NB4 (cell line): ENCODE measurements at regions not wholly inside any gene's neighbourhood (a gene's known extent, or its start where the extent isn't known, plus 50 kb on each side); places are given as distances from the start of the nearest gene placed in this dataset.

Experiments used
- DNase-seq: peaks from one replicate; pipeline ENCODE4 v3.0.0; 2010; ENCODE audit warnings: low read depth
- H3K4me3 ChIP-seq: one replicate; pipeline ENCODE4 v1.5.1; 2011; ENCODE audit warnings: mild to moderate bottlenecking, low read depth, low read length, moderate library complexity
- MYC ChIP-seq: IDR thresholded peaks from 2 replicates; pipeline ENCODE4 v1.6.1; 2011; ENCODE audit warnings: low read depth, low read length
- POLR2A ChIP-seq: IDR thresholded peaks from 2 replicates; pipeline ENCODE4 v1.6.1; 2011; ENCODE audit warnings: mild to moderate bottlenecking; ENCODE audit not compliant: insufficient read length; ENCODE audit errors: extremely low read depth
- TF ChIP-seq, protein P1 (sequence below): IDR thresholded peaks from one replicate; pipeline ENCODE4 v1.5.1; 2012; ENCODE audit warnings: low read depth, low read length
- TF ChIP-seq, protein P2 (sequence below): IDR thresholded peaks from 2 replicates; pipeline ENCODE4 v1.6.1; 2011; ENCODE audit warnings: low read depth, low read length

DNA sequence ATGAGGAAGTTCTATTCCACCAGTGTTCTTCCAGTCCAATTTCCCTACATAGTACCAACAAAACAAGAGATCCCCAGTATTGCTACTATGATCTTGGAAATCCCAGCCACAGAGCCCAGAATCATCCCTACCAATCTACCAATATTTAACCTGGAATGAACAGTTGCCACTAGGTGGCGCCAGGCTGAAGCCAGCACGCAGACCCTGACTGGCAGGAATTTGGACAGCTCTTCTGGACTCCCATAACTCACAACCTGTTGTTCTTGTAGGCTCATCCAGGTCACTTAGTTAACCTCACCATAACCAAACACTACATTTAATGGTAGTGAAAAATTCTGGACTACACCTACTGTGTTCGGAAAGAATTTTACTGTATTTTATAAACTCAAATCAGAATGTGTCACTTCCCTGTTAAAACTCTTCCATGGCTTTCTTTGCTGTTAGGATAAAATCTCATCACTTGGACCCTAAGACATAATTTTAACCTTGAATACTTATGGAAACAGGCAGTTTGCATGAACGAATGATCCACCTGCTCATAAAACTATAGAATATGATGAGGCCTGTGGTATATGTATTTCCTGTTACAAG lies 59.8 kb upstream of the SLC38A11 start:
- TF ChIP-seq POLR2A (no peak), MYC (no peak)
- TF ChIP-seq, protein P1, sequence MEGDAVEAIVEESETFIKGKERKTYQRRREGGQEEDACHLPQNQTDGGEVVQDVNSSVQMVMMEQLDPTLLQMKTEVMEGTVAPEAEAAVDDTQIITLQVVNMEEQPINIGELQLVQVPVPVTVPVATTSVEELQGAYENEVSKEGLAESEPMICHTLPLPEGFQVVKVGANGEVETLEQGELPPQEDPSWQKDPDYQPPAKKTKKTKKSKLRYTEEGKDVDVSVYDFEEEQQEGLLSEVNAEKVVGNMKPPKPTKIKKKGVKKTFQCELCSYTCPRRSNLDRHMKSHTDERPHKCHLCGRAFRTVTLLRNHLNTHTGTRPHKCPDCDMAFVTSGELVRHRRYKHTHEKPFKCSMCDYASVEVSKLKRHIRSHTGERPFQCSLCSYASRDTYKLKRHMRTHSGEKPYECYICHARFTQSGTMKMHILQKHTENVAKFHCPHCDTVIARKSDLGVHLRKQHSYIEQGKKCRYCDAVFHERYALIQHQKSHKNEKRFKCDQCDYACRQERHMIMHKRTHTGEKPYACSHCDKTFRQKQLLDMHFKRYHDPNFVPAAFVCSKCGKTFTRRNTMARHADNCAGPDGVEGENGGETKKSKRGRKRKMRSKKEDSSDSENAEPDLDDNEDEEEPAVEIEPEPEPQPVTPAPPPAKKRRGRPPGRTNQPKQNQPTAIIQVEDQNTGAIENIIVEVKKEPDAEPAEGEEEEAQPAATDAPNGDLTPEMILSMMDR = peak; percentile 84
- TF ChIP-seq, protein P2, sequence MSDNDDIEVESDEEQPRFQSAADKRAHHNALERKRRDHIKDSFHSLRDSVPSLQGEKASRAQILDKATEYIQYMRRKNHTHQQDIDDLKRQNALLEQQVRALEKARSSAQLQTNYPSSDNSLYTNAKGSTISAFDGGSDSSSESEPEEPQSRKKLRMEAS = no peak
- H3K4me3 ChIP-seq = no peak overlapping the region
- DNase-seq = peak; percentile 67

- no peak for DNase-seq
- H3K4me3 ChIP-seq = no peak overlapping the region
- TF ChIP-seq POLR2A (no peak), MYC (no peak)
- TF ChIP-seq, protein P2 = no peak
- TF ChIP-seq, protein P1 = no peak
Measured at GRCh38 chr2:165013944-165014619, 58.8 kb upstream of the SLC38A11 start.

GRCh38 chr2:165011199-165011598 lies 55.9 kb upstream of the SLC38A11 start:
- no peak overlapping the region for H3K4me3 ChIP-seq
- DNase-seq = no peak
- no peak for TF ChIP-seq MYC
- TF ChIP-seq, protein P1 = no peak
- no peak for TF ChIP-seq POLR2A
- TF ChIP-seq, protein P2 = no peak

DNA sequence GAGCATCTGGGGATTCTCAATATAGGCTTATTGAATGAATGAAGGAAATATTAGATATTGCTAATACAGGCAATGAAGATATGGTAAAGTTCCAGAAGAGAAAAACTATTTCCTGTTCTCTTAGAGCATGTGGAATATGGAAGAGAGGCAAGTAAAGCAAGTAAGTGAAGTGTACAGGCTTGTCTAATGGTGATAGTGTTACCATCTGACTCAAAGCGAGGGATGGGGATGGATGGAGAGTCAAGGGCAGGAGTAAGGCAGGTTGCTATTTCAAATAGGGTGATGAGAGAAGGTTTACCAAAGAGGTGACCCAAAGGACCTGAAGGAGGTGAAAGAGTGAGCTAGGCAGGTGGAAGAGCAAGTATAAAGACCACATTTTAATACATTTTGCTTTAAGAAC lies 55.2 kb upstream of the SLC38A11 start:
- TF ChIP-seq POLR2A = no peak
- H3K4me3 ChIP-seq = no peak overlapping the region
- DNase-seq = no peak

- no peak for DNase-seq
- no peak overlapping the region for H3K4me3 ChIP-seq
- TF ChIP-seq, protein P2 = no peak
- TF ChIP-seq MYC (no peak), POLR2A (no peak)
- TF ChIP-seq, protein P1 = no peak
Measured at GRCh38 chr2:165009466-165009865, 54.1 kb upstream of the SLC38A11 start.

DNA sequence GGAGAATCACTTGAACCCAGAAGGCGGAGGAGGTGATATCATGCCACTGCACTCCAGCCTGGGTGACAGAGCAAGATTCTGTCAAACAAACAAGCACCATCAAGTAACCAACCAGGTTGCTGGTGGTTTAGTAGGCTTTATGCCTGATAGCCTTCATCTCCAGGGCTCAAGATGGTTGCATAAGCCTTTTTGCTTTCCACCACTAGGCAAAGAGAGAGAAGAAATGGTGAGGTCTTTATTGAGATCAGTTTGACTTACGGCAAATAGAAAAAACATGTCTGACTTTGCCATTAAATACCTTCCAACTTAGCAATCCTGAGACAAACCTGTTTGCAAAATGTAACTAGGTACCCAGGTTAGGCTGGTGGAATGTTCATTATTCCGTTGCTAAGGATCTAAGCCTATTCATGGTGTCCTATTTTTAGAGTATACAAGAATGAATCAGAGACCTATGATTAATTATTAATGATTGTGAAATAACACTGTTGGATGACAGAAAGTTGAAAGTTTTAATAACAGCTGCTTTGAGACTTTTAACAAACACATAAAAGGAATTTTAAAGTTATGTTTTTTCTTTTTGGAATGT lies 53.5 kb upstream of the SLC38A11 start:
- TF ChIP-seq, protein P1 = no peak
- no peak for TF ChIP-seq POLR2A
- TF ChIP-seq, protein P2 = no peak
- TF ChIP-seq MYC = no peak
- no peak for DNase-seq
- H3K4me3 ChIP-seq = no peak overlapping the region
